NT2/D1 (cell line): ENCODE measurements at regions not wholly inside any gene's neighbourhood (a gene's known extent, or its start where the extent isn't known, plus 50 kb on each side); places are given as distances from the start of the nearest gene placed in this dataset.

ENCODE experiments used
- SUZ12 ChIP-seq: IDR thresholded peaks from 2 replicates; pipeline ENCODE4 v1.6.1; 2011; ENCODE audit not compliant: insufficient read length, insufficient read depth; ENCODE audit errors: extremely low read depth
- YY1 ChIP-seq: IDR thresholded peaks from 2 replicates; pipeline ENCODE4 v1.6.1; 2011; ENCODE audit not compliant: insufficient read length, insufficient read depth
- ZNF274 ChIP-seq: IDR thresholded peaks from 2 replicates; pipeline ENCODE4 v1.6.1; 2011; ENCODE audit warnings: mild to moderate bottlenecking, low read depth, low read length

DNA sequence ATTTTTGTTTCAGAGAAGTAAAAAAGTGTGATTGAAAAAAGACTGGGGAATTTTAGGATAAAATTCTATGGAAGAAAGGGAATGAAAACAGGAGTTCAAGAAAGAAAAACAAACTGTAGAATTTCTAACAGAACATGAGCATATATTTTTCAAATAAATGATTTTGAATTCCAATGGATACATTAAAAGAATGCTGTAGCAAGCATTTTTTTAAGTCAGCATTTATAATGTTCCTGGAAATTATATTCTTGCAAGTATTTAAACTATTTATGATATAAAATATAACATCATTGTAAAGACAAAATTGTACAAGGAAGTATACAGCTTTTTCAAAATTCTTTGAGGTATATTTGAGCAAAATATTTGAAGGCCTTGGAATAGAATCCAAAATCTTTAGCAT is 450.7 kb downstream of the AEBP2 start:
- TF ChIP-seq YY1: no peak
- TF ChIP-seq SUZ12: no peak
- no peak for TF ChIP-seq ZNF274
